Suppressor macrophage (primary cell): ENCODE measurements at regions not wholly inside any gene's neighbourhood (a gene's known extent, or its start where the extent isn't known, plus 50 kb on each side); places are given as distances from the start of the nearest gene placed in this dataset.
A peak's percentile ranks its signal among the peaks of the same experiment; 100 is the strongest.

Experiments used
- DNase-seq, 4 experiments: peaks; one replicate each; pipeline ENCODE4 v3.0.0-alpha.2; 2020 to 2022

GRCh38 chr18:61727241-61728193 lies 165.3 kb downstream of the RNF152 start:
- no peak for DNase-seq

DNA sequence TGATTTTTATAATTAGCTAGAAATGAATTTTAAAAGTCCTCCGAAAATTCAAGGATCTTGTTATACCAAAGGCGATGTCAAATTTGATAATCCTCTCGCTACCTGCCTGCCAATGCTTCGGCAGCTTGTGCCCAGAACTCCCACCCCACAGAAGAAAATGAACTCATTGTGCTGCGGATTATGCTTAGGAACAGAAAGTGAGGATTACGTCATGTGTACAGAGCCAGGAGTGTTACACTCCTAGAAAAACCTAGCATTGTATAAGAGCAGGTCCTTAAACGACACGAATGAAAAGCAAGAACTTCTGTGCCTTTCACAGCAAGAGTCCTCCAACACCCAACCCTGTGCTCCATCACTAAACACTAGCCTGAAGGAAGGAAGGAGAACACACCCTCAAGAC lies 168.3 kb downstream of the RNF152 start:
- DNase-seq, result no peak

DNA sequence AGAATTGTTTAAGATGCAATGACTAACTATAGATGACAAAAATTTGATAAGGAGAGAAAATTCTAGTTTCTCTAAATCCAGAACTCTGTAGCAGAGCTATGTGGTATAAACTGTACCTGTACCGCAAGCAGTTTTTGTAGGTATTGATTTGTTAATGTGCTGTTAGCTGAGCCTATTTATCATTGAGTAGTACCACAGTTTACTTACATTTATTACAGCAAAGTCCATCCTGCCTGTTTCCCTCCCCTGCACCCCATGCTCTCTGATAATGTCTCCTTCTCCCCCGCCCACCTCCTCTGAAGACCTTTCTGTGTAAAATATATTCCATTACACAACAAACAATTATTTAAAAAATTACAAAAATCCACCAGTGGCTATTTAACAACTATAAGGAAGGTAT lies 170.6 kb downstream of the RNF152 start:
- no peak for DNase-seq

- no peak for DNase-seq
Observed at GRCh38 chr18:61720496-61720895, 172.3 kb downstream of the RNF152 start.

DNA sequence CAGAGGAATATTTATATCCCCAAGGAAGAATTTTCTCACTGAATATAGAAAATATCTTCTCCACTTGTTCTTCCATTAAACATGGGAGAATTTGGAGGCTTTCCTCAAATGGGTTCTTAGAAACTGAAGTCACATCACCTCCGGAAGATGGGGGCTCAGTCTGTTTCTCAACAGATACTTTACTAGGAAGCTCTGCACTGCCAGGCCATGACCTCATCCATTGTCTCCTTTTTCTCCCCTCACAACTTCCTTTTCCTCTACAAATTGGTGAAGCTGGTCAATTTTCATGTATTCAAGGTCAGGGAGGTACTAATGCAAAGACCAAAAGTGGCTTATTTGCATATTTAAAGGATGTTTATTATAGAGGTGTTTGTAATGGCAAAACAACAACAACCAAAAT lies 173.1 kb downstream of the RNF152 start:
- peak; percentile 34 to 54 (median 50) for DNase-seq

- no peak for DNase-seq
Observed at GRCh38 chr18:61718944-61719343, 173.9 kb downstream of the RNF152 start.

- DNase-seq, result no peak
Observed at GRCh38 chr18:61714421-61714820, 178.4 kb downstream of the RNF152 start.

- no peak for DNase-seq
Observed at GRCh38 chr18:61713502-61713901, 179.3 kb downstream of the RNF152 start.

DNA sequence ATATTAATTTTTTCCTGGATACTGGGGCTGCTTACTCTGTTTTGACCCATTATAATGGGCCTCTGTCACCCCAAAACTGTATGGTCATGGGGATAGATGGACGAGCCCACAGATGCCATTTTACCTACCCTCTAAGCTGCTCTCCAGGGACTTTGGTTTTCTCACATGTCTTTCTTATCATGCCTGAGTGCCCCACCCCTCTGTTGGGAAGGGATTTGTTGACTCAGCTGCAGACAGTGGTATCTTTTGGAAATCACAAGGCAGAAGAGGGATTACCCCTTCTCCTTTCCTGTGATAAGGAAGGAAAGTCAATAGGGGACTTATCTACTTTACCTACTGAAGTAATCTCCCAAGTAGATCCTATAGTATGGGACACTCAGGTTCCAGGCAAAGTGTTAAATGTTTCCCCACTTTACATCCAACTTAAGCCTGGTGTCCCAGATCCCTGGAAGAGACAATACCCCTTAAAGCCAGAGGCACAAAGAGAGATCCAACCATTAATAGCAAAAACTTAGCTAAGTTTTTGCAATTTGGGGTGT lies 182.7 kb downstream of the RNF152 start:
- no peak for DNase-seq

GRCh38 chr18:61706276-61706915 lies 186.4 kb downstream of the RNF152 start:
- DNase-seq, result no peak

- DNase-seq, result no peak
Observed at GRCh38 chr18:61703508-61703907, 189.3 kb downstream of the RNF152 start.

- DNase-seq, result no peak
Observed at GRCh38 chr18:61702007-61702406, 190.8 kb downstream of the RNF152 start.

GRCh38 chr18:61699397-61700110 lies 193.3 kb downstream of the RNF152 start:
- no peak for DNase-seq

DNA sequence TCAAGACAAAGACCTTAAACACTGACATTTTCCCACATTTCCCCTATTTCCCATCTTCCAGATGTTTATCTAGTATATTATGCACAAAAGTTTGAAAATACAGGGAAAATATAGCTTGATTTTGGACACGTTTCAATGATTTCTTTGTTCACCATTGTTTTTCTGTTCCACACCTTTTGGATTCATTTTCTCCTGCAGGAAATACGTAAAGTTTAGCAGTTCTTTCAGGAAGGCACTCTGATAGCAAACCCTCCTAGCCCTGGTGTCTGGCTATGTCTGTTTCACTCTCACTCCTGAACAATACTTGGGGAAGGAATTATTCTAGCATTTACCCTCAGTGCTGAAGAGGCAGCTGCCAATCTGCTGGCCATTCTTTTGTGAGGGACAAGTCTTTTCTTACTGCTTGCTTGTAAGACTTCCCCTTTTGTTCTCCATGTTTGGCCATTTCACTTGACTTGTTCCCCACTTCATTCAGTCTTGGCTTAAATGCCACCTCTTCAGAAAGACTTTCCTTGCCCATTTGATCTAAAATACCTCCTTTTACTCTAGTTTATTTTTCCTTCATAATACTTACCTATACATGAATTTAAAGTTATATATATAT lies 195.4 kb downstream of the RNF152 start:
- no peak for DNase-seq

DNA sequence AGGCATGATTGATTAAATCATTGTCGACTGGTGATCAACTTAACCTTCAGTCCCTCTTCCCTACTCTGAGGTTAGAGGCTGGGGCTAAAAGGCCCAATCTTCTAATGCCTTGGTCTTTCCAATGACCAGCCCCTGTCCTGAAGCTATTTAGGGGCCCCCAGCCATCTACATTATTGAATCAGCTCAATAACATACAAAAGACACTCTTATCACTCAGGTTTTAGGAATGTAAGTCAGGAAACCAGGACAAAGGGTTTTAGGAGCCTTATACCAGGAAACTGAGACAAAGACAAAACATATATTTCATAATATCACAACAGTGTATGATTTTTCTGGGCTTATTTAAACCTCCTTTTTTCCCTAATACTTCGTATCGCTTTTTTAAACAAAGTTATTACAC lies 198.6 kb downstream of the RNF152 start:
- DNase-seq, result no peak

DNA sequence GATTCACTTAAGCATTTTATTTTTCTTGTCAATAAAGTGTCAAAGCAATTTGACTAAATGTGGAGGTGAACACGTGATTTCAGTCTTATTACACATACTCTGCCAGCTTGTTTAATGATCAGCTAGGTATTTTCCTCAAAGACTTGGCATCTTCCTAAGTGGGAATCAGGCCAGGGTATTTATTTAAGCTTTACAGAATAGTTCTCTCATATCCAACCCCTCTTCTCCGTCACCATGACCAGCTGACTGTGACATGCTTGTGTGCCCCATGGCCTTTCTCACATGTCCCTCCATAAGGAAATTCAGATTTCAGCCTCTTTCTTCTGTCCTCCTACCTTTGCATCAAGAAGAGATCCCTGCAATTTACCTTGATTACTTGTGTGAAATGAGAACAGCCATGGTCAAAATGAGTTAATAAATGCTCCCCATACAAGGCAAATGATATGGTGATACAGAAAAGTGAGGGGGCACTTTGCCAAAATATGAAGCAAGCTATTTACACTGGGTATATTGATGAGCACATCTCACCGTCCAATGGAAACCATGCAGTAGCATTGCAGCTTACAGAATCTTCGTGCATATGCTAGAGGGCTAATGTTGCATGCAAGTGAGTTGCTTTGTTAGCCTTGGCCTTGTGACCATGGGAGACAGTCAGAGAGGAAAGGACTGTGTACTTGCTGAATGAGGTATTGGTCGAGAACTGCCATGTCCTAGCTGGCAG lies 202.2 kb downstream of the RNF152 start:
- no peak for DNase-seq

GRCh38 chr18:61687317-61687716 lies 205.5 kb downstream of the RNF152 start:
- no peak for DNase-seq

GRCh38 chr18:61683856-61684255 lies 209.0 kb downstream of the RNF152 start:
- DNase-seq, result no peak

GRCh38 chr18:61681065-61681464 lies 211.7 kb downstream of the RNF152 start:
- no peak for DNase-seq

DNA sequence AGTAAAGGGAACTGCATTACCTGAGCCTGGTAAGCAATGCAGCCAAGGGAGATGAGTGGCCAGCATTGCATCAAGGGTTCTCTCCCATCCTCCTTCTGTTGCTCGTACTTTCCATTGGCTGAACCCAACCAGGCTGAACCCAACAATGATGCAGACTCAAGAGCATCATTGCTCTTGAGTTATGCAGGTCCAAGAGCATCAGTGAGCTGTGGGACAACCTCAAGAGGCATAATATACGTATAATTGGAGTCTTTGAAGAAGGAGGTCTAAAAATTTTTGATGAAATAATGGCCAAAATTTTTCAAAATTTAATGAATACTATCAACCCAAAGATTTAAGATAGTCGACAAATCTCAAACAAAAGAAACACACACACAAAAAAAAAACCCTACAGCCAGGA lies 213.0 kb downstream of the RNF152 start:
- peak in 1 of 4 experiments; percentile 4 for DNase-seq

- no peak for DNase-seq
Observed at GRCh38 chr18:61677435-61677970, 215.3 kb downstream of the RNF152 start.
